ENCODE measurements at regions not wholly inside any gene's neighbourhood (a gene's known extent, or its start where the extent isn't known, plus 50 kb on each side); places are given as distances from the start of the nearest gene placed in this dataset.
A peak's percentile ranks its signal among the peaks of the same experiment; 100 is the strongest.

GRCh38 chr12:92571169-92571568, 131.6 kb upstream of the PLEKHG7 start:
- Histone ChIP-seq H3K27ac (ENCODE audit: extremely low read depth, low read depth, low read length) (no peak overlapping the region), H3K9me3 (ENCODE audit: control insufficient read depth, insufficient read depth, low read depth, low read length) (no peaks in the 10 kb centered on the region), H3K4me1 (ENCODE audit: control insufficient read depth, insufficient read depth, low read length) (no peaks in the 10 kb centered on the region), H3K36me3 (ENCODE audit: control insufficient read depth in 2 of 2, insufficient read depth in 1 of 2, low read length in 2 of 2) (no peaks in the 10 kb centered on the region), H3K4me3 (ENCODE audit: low read depth, low read length) (no peak overlapping the region)
- CTCF ChIA-PET = interaction anchor here (0.7 to 3.7 kb wide), 8 partner anchors 21 to 1189 kb away, joined by 3 to 19 read pairs (median 3); no protein-coding TSS in a partner anchor
- TF ChIP-seq ZNF423 (tag by site-specific recombination; IDR thresholded peaks at IDR 0.05) = no peak
- TF ChIP-seq ZNF600 (tag by site-specific recombination; IDR thresholded peaks at IDR 0.05) = no peak
- TF ChIP-seq ZNF544 (tag by site-specific recombination; IDR thresholded peaks at IDR 0.05) = no peak
- TF ChIP-seq ZNF473 (tag by site-specific recombination; IDR thresholded peaks at IDR 0.05) = no peak
- no peak for TF ChIP-seq TCF7L2 (IDR thresholded peaks at IDR 0.05; ENCODE audit: borderline replicate concordance, low read depth, low read length)
- no peak for TF ChIP-seq ZNF837 (tag by site-specific recombination; IDR thresholded peaks at IDR 0.05)
- TF ChIP-seq OSR2 (tag by site-specific recombination; IDR thresholded peaks at IDR 0.05) = no peak
- no peak for TF ChIP-seq ZNF175 (tag by site-specific recombination; IDR thresholded peaks at IDR 0.05)
- no peak for TF ChIP-seq ZNF248 (tag by site-specific recombination; IDR thresholded peaks at IDR 0.05)
- TF ChIP-seq ZNF449 (tag by site-specific recombination; IDR thresholded peaks at IDR 0.05) = no peak
- POLR2A ChIA-PET = no interaction called here

- Histone ChIP-seq H3K4me3 (ENCODE audit: low read depth, low read length) (no peak overlapping the region), H3K4me1 (ENCODE audit: control insufficient read depth, insufficient read depth, low read length) (no peaks in the 10 kb centered on the region), H3K27ac (ENCODE audit: extremely low read depth, low read depth, low read length) (no peak overlapping the region), H3K9me3 (ENCODE audit: control insufficient read depth, insufficient read depth, low read depth, low read length) (no peaks in the 10 kb centered on the region), H3K36me3 (ENCODE audit: control insufficient read depth in 2 of 2, insufficient read depth in 1 of 2, low read length in 2 of 2) (no peaks in the 10 kb centered on the region)
- ChIA-PET CTCF (interaction anchor here (0.5 to 3.7 kb wide), 13 partner anchors 20 to 1197 kb away, joined by 3 to 19 read pairs (median 3); no protein-coding TSS in a partner anchor), POLR2A (no interaction called here)
- no peak for TF ChIP-seq ZNF629 (tag by site-specific recombination; IDR thresholded peaks at IDR 0.05)
- no peak for TF ChIP-seq ZNF24 (tag by site-specific recombination; IDR thresholded peaks at IDR 0.05)
- TF ChIP-seq, protein P1, sequence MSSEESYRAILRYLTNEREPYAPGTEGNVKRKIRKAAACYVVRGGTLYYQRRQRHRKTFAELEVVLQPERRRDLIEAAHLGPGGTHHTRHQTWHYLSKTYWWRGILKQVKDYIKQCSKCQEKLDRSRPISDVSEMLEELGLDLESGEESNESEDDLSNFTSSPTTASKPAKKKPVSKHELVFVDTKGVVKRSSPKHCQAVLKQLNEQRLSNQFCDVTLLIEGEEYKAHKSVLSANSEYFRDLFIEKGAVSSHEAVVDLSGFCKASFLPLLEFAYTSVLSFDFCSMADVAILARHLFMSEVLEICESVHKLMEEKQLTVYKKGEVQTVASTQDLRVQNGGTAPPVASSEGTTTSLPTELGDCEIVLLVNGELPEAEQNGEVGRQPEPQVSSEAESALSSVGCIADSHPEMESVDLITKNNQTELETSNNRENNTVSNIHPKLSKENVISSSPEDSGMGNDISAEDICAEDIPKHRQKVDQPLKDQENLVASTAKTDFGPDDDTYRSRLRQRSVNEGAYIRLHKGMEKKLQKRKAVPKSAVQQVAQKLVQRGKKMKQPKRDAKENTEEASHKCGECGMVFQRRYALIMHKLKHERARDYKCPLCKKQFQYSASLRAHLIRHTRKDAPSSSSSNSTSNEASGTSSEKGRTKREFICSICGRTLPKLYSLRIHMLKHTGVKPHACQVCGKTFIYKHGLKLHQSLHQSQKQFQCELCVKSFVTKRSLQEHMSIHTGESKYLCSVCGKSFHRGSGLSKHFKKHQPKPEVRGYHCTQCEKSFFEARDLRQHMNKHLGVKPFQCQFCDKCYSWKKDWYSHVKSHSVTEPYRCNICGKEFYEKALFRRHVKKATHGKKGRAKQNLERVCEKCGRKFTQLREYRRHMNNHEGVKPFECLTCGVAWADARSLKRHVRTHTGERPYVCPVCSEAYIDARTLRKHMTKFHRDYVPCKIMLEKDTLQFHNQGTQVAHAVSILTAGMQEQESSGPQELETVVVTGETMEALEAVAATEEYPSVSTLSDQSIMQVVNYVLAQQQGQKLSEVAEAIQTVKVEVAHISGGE (tag by site-specific recombination; conservative IDR thresholded peaks at IDR 0.05; ENCODE audit: low read depth) = no peak
- peak; percentile 29; the same call in 1 of the 2 replicates for TF ChIP-seq ZNF660 (tag by site-specific recombination; IDR thresholded peaks at IDR 0.05)
- TF ChIP-seq ZNF654 (tag by site-specific recombination; IDR thresholded peaks at IDR 0.05; ENCODE audit: low read depth) = peak; percentile 91
- no peak for TF ChIP-seq ZNF555 (tag by site-specific recombination; conservative IDR thresholded peaks at IDR 0.05)
- TF ChIP-seq ZNF610 (tag by site-specific recombination; IDR thresholded peaks at IDR 0.05; ENCODE audit: borderline replicate concordance) = no peak
- no peak for TF ChIP-seq ZNF747 (tag by site-specific recombination; IDR thresholded peaks at IDR 0.05)
- no peak for TF ChIP-seq GLI4 (tag by site-specific recombination; IDR thresholded peaks at IDR 0.05)
- TF ChIP-seq HOXA7 (CRISPR knock-in tag; IDR thresholded peaks at IDR 0.05; ENCODE audit: borderline replicate concordance) = no peak
- TF ChIP-seq FEZF1 (tag by site-specific recombination; IDR thresholded peaks at IDR 0.05) = no peak
- TF ChIP-seq ZNF140 (tag by site-specific recombination; IDR thresholded peaks at IDR 0.05) = no peak
- TF ChIP-seq, protein P2, sequence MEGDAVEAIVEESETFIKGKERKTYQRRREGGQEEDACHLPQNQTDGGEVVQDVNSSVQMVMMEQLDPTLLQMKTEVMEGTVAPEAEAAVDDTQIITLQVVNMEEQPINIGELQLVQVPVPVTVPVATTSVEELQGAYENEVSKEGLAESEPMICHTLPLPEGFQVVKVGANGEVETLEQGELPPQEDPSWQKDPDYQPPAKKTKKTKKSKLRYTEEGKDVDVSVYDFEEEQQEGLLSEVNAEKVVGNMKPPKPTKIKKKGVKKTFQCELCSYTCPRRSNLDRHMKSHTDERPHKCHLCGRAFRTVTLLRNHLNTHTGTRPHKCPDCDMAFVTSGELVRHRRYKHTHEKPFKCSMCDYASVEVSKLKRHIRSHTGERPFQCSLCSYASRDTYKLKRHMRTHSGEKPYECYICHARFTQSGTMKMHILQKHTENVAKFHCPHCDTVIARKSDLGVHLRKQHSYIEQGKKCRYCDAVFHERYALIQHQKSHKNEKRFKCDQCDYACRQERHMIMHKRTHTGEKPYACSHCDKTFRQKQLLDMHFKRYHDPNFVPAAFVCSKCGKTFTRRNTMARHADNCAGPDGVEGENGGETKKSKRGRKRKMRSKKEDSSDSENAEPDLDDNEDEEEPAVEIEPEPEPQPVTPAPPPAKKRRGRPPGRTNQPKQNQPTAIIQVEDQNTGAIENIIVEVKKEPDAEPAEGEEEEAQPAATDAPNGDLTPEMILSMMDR (tag by site-specific recombination; IDR thresholded peaks at IDR 0.05) = peak; percentile 81
- TF ChIP-seq ZNF561 (tag by site-specific recombination; IDR thresholded peaks at IDR 0.05; ENCODE audit: borderline replicate concordance) = no peak
- TF ChIP-seq ZBTB7A (tag by site-specific recombination; IDR thresholded peaks at IDR 0.05; ENCODE audit: low read depth) = no peak
- TF ChIP-seq WT1 (tag by site-specific recombination; IDR thresholded peaks at IDR 0.05) = no peak
- TF ChIP-seq EGR2 (tag by site-specific recombination; IDR thresholded peaks at IDR 0.05; ENCODE audit: low read depth) = no peak
- no peak for TF ChIP-seq ZNF223 (tag by site-specific recombination; IDR thresholded peaks at IDR 0.05)
- TF ChIP-seq ZNF184 (tag by site-specific recombination; IDR thresholded peaks at IDR 0.05) = no peak
- TF ChIP-seq ZNF777 (tag by site-specific recombination; IDR thresholded peaks at IDR 0.05; ENCODE audit: borderline replicate concordance) = no peak
- TF ChIP-seq ZNF404 (tag by site-specific recombination; IDR thresholded peaks at IDR 0.05) = no peak
Measured at GRCh38 chr12:92570056-92570753, 132.6 kb upstream of the PLEKHG7 start.
